Neural cell (in vitro differentiated cells): ENCODE measurements at regions not wholly inside any gene's neighbourhood (a gene's known extent, or its start where the extent isn't known, plus 50 kb on each side); places are given as distances from the start of the nearest gene placed in this dataset.

Experiments used
- EZH2 ChIP-seq: fragments of 200-600, 300-800 bp; shearing (Covaris generic), sonication (generic); IDR thresholded peaks from 2 replicates; pipeline ENCODE4 v1.6.1; 2014; ENCODE audit warnings: antibody characterized with exemption, low read length, borderline replicate concordance, mild to moderate bottlenecking; ENCODE audit not compliant: insufficient read depth, poor library complexity, severe bottlenecking
- RAD21 ChIP-seq: fragments of 450-650 bp; conservative IDR thresholded peaks from 2 replicates; pipeline ENCODE4 v1.6.1; 2014; ENCODE audit warnings: antibody characterized with exemption, mild to moderate bottlenecking, moderate library complexity
- TF ChIP-seq, protein P1 (sequence below): fragments of 450-650 bp; IDR thresholded peaks from 2 replicates; pipeline ENCODE4 v1.5.1; 2014; ENCODE audit warnings: antibody characterized with exemption, mild to moderate bottlenecking, moderate library complexity; ENCODE audit not compliant: poor library complexity, severe bottlenecking
- TF ChIP-seq, protein P2 (sequence below): IDR thresholded peaks from 2 replicates; pipeline ENCODE4 v1.6.1; 2012; ENCODE audit warnings: borderline replicate concordance

GRCh38 chr5:114050087-114050486 lies 311.8 kb upstream of the KCNN2 start:
- TF ChIP-seq, protein P1, sequence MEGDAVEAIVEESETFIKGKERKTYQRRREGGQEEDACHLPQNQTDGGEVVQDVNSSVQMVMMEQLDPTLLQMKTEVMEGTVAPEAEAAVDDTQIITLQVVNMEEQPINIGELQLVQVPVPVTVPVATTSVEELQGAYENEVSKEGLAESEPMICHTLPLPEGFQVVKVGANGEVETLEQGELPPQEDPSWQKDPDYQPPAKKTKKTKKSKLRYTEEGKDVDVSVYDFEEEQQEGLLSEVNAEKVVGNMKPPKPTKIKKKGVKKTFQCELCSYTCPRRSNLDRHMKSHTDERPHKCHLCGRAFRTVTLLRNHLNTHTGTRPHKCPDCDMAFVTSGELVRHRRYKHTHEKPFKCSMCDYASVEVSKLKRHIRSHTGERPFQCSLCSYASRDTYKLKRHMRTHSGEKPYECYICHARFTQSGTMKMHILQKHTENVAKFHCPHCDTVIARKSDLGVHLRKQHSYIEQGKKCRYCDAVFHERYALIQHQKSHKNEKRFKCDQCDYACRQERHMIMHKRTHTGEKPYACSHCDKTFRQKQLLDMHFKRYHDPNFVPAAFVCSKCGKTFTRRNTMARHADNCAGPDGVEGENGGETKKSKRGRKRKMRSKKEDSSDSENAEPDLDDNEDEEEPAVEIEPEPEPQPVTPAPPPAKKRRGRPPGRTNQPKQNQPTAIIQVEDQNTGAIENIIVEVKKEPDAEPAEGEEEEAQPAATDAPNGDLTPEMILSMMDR: no peak
- TF ChIP-seq RAD21 (no peak), EZH2 (no peak)
- TF ChIP-seq, protein P2, sequence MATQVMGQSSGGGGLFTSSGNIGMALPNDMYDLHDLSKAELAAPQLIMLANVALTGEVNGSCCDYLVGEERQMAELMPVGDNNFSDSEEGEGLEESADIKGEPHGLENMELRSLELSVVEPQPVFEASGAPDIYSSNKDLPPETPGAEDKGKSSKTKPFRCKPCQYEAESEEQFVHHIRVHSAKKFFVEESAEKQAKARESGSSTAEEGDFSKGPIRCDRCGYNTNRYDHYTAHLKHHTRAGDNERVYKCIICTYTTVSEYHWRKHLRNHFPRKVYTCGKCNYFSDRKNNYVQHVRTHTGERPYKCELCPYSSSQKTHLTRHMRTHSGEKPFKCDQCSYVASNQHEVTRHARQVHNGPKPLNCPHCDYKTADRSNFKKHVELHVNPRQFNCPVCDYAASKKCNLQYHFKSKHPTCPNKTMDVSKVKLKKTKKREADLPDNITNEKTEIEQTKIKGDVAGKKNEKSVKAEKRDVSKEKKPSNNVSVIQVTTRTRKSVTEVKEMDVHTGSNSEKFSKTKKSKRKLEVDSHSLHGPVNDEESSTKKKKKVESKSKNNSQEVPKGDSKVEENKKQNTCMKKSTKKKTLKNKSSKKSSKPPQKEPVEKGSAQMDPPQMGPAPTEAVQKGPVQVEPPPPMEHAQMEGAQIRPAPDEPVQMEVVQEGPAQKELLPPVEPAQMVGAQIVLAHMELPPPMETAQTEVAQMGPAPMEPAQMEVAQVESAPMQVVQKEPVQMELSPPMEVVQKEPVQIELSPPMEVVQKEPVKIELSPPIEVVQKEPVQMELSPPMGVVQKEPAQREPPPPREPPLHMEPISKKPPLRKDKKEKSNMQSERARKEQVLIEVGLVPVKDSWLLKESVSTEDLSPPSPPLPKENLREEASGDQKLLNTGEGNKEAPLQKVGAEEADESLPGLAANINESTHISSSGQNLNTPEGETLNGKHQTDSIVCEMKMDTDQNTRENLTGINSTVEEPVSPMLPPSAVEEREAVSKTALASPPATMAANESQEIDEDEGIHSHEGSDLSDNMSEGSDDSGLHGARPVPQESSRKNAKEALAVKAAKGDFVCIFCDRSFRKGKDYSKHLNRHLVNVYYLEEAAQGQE: no peak
